Right lobe of liver (tissue), 6 donors: ENCODE measurements at regions not wholly inside any gene's neighbourhood (a gene's known extent, or its start where the extent isn't known, plus 50 kb on each side); places are given as distances from the start of the nearest gene placed in this dataset.

ENCODE experiments used
- ATAC-seq, 4 donors: fragments of 200-7000 bp; cut with Tn5 transposase; one replicate each; pipeline ENCODE4 v1.9.1; 2020; ENCODE audit warnings: mild to moderate bottlenecking in 4 of 4, moderate library complexity in 4 of 4
- DNase-seq, 3 donors: peaks; one replicate each; pipeline ENCODE4 v3.0.0-alpha.2; 2020
- H3K27ac ChIP-seq, 3 donors: fragments of 200-600 bp; one replicate each; pipeline ENCODE4 v1.8.0; 2022
- H3K27me3 ChIP-seq, 2 donors: fragments of 200-600 bp; one replicate each; pipeline ENCODE4 v1.8.0; 2022
- H3K36me3 ChIP-seq, 4 donors: fragments of 200-600 bp; sonication (generic) in 1 of 4; one replicate each; pipeline versions ENCODE4 v1.5.1 to v1.8.0; 2017 to 2022; ENCODE audit warnings: control low read depth in 1 of 4
- H3K4me1 ChIP-seq, 4 donors: fragments of 200-600 bp; sonication (generic) in 1 of 4; one replicate each; pipeline versions ENCODE4 v1.5.1 to v1.8.0; 2017 to 2022; ENCODE audit warnings: control low read depth in 1 of 4
- H3K4me3 ChIP-seq, 3 donors: fragments of 200-600 bp; one replicate each; pipeline ENCODE4 v1.8.0; 2022
- H3K9me3 ChIP-seq, 4 donors: fragments of 200-600 bp; sonication (generic) in 1 of 4; one replicate each; pipeline versions ENCODE4 v1.5.1 to v1.8.0; 2017 to 2022; ENCODE audit warnings: control low read depth in 1 of 4
- CTCF ChIP-seq, 4 donors: fragments of 200-600 bp in 3 of 4; fragments of 450-650 bp in 1 of 4; IDR thresholded peaks; one replicate each; pipeline versions ENCODE4 v1.5.1 to v1.8.0; 2016 to 2022; ENCODE audit warnings: antibody characterized with exemption in 4 of 4, mild to moderate bottlenecking in 2 of 4
- POLR2A ChIP-seq: fragments of 450-650 bp; IDR thresholded peaks from one replicate; pipeline ENCODE4 v1.6.1; 2017; ENCODE audit warnings: antibody characterized with exemption, mild to moderate bottlenecking
- WGBS: methylation state at CpG from one replicate; pipeline ENCODE4 v1.1.6; 2018; ENCODE audit warnings: low coverage, low lambda C conversion rate; ENCODE audit not compliant: insufficient coverage; ENCODE audit errors: missing lambda C conversion rate; 5-methylcytosine and 5-hydroxymethylcytosine counted together
- intact Hi-C, 2 donors: fragments of 100-400 bp; cut with DNase I; formaldehyde crosslinking; loops; one replicate each; pipeline versions ENCODE4 v1.11.2 to v1.14.1; 2022
- donor health status: DM: no; HTN: yes; CAD: no.
- donor health status: DM: no; HTN: no; CAD: no.
- donor health status: DM: no; HTN: no; CAD: no.
- donor health status: DM: no; HTN: yes; CAD: no.
- donor health status: DM: no; HTN: yes; CAD: no.

DNA sequence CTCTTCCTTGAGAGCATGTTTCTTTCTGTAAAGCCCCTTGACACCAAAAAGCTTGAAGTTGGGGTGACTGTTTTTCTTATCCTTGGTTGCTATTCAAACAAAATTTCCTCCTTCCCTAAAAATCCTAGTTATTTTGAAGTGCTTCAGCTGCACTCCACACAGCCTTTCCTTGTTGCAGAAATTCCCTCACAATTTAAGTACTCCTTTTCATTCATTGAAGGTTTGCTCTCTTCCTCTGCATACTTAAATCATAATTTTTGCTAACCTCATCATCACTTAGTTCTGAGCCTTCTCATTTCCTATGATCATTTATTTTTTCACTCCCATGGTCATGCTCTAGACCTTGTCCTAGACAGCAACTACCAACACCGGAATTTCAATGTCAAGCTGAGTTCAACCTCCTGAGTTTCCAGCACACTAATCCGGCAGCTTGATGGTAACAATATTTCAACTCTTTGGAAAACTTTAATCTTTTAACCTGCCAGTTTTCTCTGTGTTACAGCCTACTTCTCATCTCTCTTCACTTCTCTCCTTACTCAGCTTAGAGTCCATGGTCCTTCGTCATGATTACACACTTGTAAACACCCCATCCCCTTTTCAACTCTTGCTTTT is 78.7 kb upstream of the ACTBL2 start:
- Histone ChIP-seq H3K27ac (no peak overlapping the region), H3K9me3 (no peaks in the 10 kb centered on the region), H3K27me3 (no peaks in the 10 kb centered on the region), H3K4me3 (no peak overlapping the region), H3K36me3 (no peaks in the 10 kb centered on the region), H3K4me1 (no peaks in the 10 kb centered on the region)
- ATAC-seq (no peak), DNase-seq (no peak)
- 70% methylated on average over 3 of the region's 3 CpGs for WGBS
- intact Hi-C loops = no loop called here
- TF ChIP-seq CTCF (IDR thresholded peaks at IDR 0.05) (no peak), POLR2A (no peak)

DNA sequence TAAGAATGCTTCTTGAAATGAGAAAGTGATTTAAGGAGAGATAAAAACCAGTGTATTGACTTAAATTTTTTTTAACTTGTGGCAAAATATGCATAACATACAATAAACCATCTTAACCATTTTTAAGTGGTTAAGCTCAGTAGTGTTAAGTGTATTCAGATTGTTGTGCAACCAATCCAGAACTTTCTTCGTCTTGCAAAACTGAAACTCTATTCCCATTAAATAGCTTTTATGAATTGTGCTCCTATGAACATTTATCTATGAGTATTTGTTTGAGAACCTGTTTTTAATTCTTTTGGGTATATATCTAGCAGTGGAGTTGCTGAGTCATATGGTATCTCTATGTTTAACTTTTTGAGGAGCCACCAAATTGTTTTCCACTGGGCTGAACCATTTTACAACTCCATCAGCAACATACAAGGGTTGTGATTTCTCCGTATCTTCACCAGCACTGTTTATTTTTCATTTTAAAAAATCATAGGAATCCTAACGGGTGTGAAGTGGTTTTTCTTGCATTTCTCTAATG is 76.6 kb upstream of the ACTBL2 start:
- no peaks in the 10 kb centered on the region for H3K27me3 ChIP-seq
- 64% methylated on average over 3 of the region's 3 CpGs for WGBS
- intact Hi-C loops = no loop called here
- TF ChIP-seq POLR2A (no peak), CTCF (IDR thresholded peaks at IDR 0.05) (no peak)
- H3K4me1 ChIP-seq = no peaks in the 10 kb centered on the region
- H3K36me3 ChIP-seq = no peaks in the 10 kb centered on the region
- H3K27ac ChIP-seq = no peak overlapping the region
- no peak overlapping the region for H3K4me3 ChIP-seq
- no peak for ATAC-seq
- no peak for DNase-seq
- H3K9me3 ChIP-seq = no peaks in the 10 kb centered on the region

DNA sequence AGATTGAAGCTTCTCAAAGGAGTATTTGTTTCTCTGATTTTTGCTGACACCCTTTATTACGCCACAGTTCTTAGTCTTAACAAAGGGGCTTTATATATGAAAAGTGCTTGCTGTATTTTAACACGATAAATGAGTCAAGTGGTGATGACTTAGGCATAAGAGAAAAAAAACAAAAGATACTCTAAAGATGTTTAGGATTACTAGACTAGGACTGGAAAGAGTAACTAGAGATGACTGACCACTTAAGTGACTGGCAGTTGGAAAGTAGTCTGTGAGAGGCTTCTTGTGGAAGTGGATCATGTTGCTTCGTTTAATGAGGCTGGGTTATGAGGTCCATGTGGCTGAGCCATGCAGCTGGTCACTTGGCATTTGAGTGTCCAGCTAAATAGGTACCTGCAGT is 69.4 kb upstream of the ACTBL2 start:
- ATAC-seq (no peak), DNase-seq (no peak)
- Histone ChIP-seq H3K27me3 (no peaks in the 10 kb centered on the region), H3K27ac (no peak overlapping the region), H3K4me3 (no peak overlapping the region), H3K9me3 (no peaks in the 10 kb centered on the region), H3K4me1 (no peaks in the 10 kb centered on the region), H3K36me3 (no peaks in the 10 kb centered on the region)
- TF ChIP-seq POLR2A = no peak
- no peak for TF ChIP-seq CTCF (IDR thresholded peaks at IDR 0.05)
- 65% methylated on average over 3 of the region's 3 CpGs for WGBS
- intact Hi-C loops = no loop called here

- WGBS = 54% methylated on average over 3 of the region's 3 CpGs
- Histone ChIP-seq H3K36me3 (no peaks in the 10 kb centered on the region), H3K4me3 (no peak overlapping the region), H3K27ac (no peak overlapping the region), H3K4me1 (no peaks in the 10 kb centered on the region), H3K27me3 (no peaks in the 10 kb centered on the region), H3K9me3 (no peaks in the 10 kb centered on the region)
- DNase-seq (no peak), ATAC-seq (no peak)
- intact Hi-C loops = no loop called here
- TF ChIP-seq CTCF (IDR thresholded peaks at IDR 0.05) (no peak), POLR2A (no peak)
These were observed 68.6 kb upstream of the ACTBL2 start for GRCh38 chr5:57551251-57551650.
